ENCODE measurements at regions not wholly inside any gene's neighbourhood (a gene's known extent, or its start where the extent isn't known, plus 50 kb on each side); places are given as distances from the start of the nearest gene placed in this dataset.

GRCh38 chr14:97931273-97931672 is 1134.1 kb downstream of the VRK1 start:
- TF ChIP-seq ZNF558 (tag by site-specific recombination; IDR thresholded peaks at IDR 0.05): no peak
- TF ChIP-seq, protein P1, sequence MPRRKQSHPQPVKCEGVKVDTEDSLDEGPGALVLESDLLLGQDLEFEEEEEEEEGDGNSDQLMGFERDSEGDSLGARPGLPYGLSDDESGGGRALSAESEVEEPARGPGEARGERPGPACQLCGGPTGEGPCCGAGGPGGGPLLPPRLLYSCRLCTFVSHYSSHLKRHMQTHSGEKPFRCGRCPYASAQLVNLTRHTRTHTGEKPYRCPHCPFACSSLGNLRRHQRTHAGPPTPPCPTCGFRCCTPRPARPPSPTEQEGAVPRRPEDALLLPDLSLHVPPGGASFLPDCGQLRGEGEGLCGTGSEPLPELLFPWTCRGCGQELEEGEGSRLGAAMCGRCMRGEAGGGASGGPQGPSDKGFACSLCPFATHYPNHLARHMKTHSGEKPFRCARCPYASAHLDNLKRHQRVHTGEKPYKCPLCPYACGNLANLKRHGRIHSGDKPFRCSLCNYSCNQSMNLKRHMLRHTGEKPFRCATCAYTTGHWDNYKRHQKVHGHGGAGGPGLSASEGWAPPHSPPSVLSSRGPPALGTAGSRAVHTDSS (tag by site-specific recombination; IDR thresholded peaks at IDR 0.05): no peak
- TF ChIP-seq ZNF777 (tag by site-specific recombination; IDR thresholded peaks at IDR 0.05; ENCODE audit: borderline replicate concordance): no peak
- TF ChIP-seq, protein P2, sequence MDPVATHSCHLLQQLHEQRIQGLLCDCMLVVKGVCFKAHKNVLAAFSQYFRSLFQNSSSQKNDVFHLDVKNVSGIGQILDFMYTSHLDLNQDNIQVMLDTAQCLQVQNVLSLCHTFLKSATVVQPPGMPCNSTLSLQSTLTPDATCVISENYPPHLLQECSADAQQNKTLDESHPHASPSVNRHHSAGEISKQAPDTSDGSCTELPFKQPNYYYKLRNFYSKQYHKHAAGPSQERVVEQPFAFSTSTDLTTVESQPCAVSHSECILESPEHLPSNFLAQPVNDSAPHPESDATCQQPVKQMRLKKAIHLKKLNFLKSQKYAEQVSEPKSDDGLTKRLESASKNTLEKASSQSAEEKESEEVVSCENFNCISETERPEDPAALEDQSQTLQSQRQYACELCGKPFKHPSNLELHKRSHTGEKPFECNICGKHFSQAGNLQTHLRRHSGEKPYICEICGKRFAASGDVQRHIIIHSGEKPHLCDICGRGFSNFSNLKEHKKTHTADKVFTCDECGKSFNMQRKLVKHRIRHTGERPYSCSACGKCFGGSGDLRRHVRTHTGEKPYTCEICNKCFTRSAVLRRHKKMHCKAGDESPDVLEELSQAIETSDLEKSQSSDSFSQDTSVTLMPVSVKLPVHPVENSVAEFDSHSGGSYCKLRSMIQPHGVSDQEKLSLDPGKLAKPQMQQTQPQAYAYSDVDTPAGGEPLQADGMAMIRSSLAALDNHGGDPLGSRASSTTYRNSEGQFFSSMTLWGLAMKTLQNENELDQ (tag by site-specific recombination; IDR thresholded peaks at IDR 0.05; ENCODE audit: low read depth): no peak
- no peak for TF ChIP-seq ZNF24 (tag by site-specific recombination; IDR thresholded peaks at IDR 0.05)
